Fibroblast of the aortic adventitia (primary cell): ENCODE measurements at regions not wholly inside any gene's neighbourhood (a gene's known extent, or its start where the extent isn't known, plus 50 kb on each side); places are given as distances from the start of the nearest gene placed in this dataset.

ENCODE experiments used
- DNase-seq: peaks from one replicate; pipeline ENCODE4 v3.0.0-alpha.2; 2010; ENCODE audit warnings: low read depth
- H3K4me3 ChIP-seq: 2 replicates; pipeline ENCODE4 v1.5.1; 2011; ENCODE audit warnings: low read depth, mild to moderate bottlenecking, control low read depth, low read length, moderate library complexity
- CTCF ChIP-seq: IDR thresholded peaks from 2 replicates; pipeline ENCODE4 v1.5.1; 2011; ENCODE audit warnings: mild to moderate bottlenecking, low read length, control low read depth, inconsistent platforms; ENCODE audit not compliant: insufficient read depth

- DNase-seq = no peak
- no peak for TF ChIP-seq CTCF
- H3K4me3 ChIP-seq = no peak overlapping the region
Observed at GRCh38 chr11:15825976-15826650, 530.2 kb downstream of the SOX6 start.

- DNase-seq = no peak
- H3K4me3 ChIP-seq = no peak overlapping the region
- TF ChIP-seq CTCF = peak; percentile 48
Observed at GRCh38 chr11:15826826-15827225, 529.5 kb downstream of the SOX6 start.

- TF ChIP-seq CTCF = no peak
- H3K4me3 ChIP-seq = no peak overlapping the region
- no peak for DNase-seq
Observed at GRCh38 chr11:15828215-15828853, 528.0 kb downstream of the SOX6 start.

- no peak for TF ChIP-seq CTCF
- no peak for DNase-seq
- H3K4me3 ChIP-seq = no peak overlapping the region
Observed at GRCh38 chr11:15829312-15829711, 527.0 kb downstream of the SOX6 start.

GRCh38 chr11:15830741-15831428 lies 525.5 kb downstream of the SOX6 start:
- H3K4me3 ChIP-seq = no peak overlapping the region
- no peak for DNase-seq
- TF ChIP-seq CTCF = no peak

GRCh38 chr11:15835788-15836411 lies 520.4 kb downstream of the SOX6 start:
- DNase-seq = no peak
- no peak for TF ChIP-seq CTCF
- no peak overlapping the region for H3K4me3 ChIP-seq
